IPS-11a (cell line): ENCODE measurements at regions not wholly inside any gene's neighbourhood (a gene's known extent, or its start where the extent isn't known, plus 50 kb on each side); places are given as distances from the start of the nearest gene placed in this dataset.
"Not testable (repeated sequence)": the region's sequence is repeated elsewhere in the genome, so short reads cannot be mapped to it uniquely, and the experiment has no call there.

Experiments used
- H3K4me3 ChIP-seq: one replicate; pipeline ENCODE4 v1.5.1; 2013; ENCODE audit warnings: low read depth, low read length, control low read depth

- not testable (repeated sequence) for H3K4me3 ChIP-seq
Observed at GRCh38 chr10:46796351-46796750, 114.9 kb upstream of the PTPN20 start.

GRCh38 chr10:46802010-46802409, 109.2 kb upstream of the PTPN20 start:
- not testable (repeated sequence) for H3K4me3 ChIP-seq

GRCh38 chr10:46803082-46803481, 108.1 kb upstream of the PTPN20 start:
- H3K4me3 ChIP-seq = not testable (repeated sequence)

GRCh38 chr10:46810222-46810621, 101.0 kb upstream of the PTPN20 start:
- not testable (repeated sequence) for H3K4me3 ChIP-seq

GRCh38 chr10:46816126-46816525, 95.1 kb upstream of the PTPN20 start:
- H3K4me3 ChIP-seq = not testable (repeated sequence)

GRCh38 chr10:46840393-46841050, 70.7 kb upstream of the PTPN20 start:
- not testable (repeated sequence) for H3K4me3 ChIP-seq

GRCh38 chr10:46841051-46841593, 70.1 kb upstream of the PTPN20 start:
- not testable (repeated sequence) for H3K4me3 ChIP-seq

GRCh38 chr10:46845194-46845593, 66.0 kb upstream of the PTPN20 start:
- H3K4me3 ChIP-seq = not testable (repeated sequence)

- not testable (repeated sequence) for H3K4me3 ChIP-seq
Observed at GRCh38 chr10:46845640-46846039, 65.6 kb upstream of the PTPN20 start.

- not testable (repeated sequence) for H3K4me3 ChIP-seq
Observed at GRCh38 chr10:46860753-46861152, 50.5 kb upstream of the PTPN20 start.
